T-cell (primary cell): ENCODE measurements at regions not wholly inside any gene's neighbourhood (a gene's known extent, or its start where the extent isn't known, plus 50 kb on each side); places are given as distances from the start of the nearest gene placed in this dataset.

Experiments
- ATAC-seq, 4 experiments: fragments of 200-7000 bp in 3 of 4; fragments of 150-1000 bp in 1 of 4; cut with Tn5 transposase; replicated peaks in 1 of 4; 1 replicate in 3 of 4; 2 replicates in 1 of 4; pipeline ENCODE4 v1.10.0; 2021; ENCODE audit warnings: moderate library complexity in 3 of 4, mild to moderate bottlenecking in 2 of 4, moderate number of reproducible peaks in 1 of 4
- CTCF ChIA-PET, 2 donors: fragments of 300-600 bp; sonication (Branson Sonifier 250); formaldehyde crosslinking; loops; one replicate each; lab custom pipeline; 2022; ENCODE audit warnings: antibody characterized with exemption in 2 of 2; lab: Charles Lee
- POLR2A ChIA-PET, 2 donors: fragments of 300-600 bp; sonication (Branson Sonifier 250); formaldehyde crosslinking; loops; one replicate each; lab custom pipeline; 2022; ENCODE audit warnings: antibody characterized with exemption in 2 of 2; lab: Charles Lee
- DNase-seq, 35 experiments: peaks; one replicate each; pipeline versions ENCODE4 v3.0.0 to v3.0.0-alpha.2; 2013 to 2023
- H3K27ac ChIP-seq: one replicate; pipeline ENCODE4 v1.5.1; 2013; ENCODE audit warnings: low read length
- H3K27me3 ChIP-seq, 2 experiments: replicated peaks in 1 of 2; 1 replicate in 1 of 2; 2 replicates in 1 of 2; pipeline versions ENCODE4 v1.6.1 to v1.7.0; 2013; ENCODE audit warnings: low read length in 1 of 2, mixed read lengths in 1 of 2; ENCODE audit not compliant: control insufficient read depth in 2 of 2, insufficient read depth in 2 of 2; ENCODE audit errors: extremely low read depth in 1 of 2
- H3K36me3 ChIP-seq, 2 donors: 1 replicate in 1 of 2; 2 replicates in 1 of 2; pipeline versions ENCODE4 v1.6.1 to v1.7.0; 2013; ENCODE audit warnings: low read length in 1 of 2; ENCODE audit not compliant: control insufficient read depth in 2 of 2, insufficient read depth in 1 of 2; ENCODE audit errors: extremely low read depth in 1 of 2
- H3K4me1 ChIP-seq, 2 experiments: 1 replicate in 1 of 2; 2 replicates in 1 of 2; pipeline versions ENCODE4 v1.6.1 to v1.7.0; 2013; ENCODE audit warnings: low read length in 2 of 2, mixed read lengths in 1 of 2; ENCODE audit not compliant: insufficient read depth in 2 of 2, control insufficient read depth in 1 of 2; ENCODE audit errors: extremely low read depth in 1 of 2
- H3K4me3 ChIP-seq, 2 donors: 1 replicate in 1 of 2; 2 replicates in 1 of 2; pipeline versions ENCODE4 v1.5.1 to v1.7.0; 2013; ENCODE audit warnings: mild to moderate bottlenecking in 2 of 2, low read length in 1 of 2, moderate library complexity in 1 of 2; ENCODE audit not compliant: control insufficient read depth in 1 of 2; ENCODE audit errors: extremely low read depth in 1 of 2
- H3K9me3 ChIP-seq: 2 replicates; pipeline ENCODE4 v1.7.0; 2013
- H3K27ac Mint-ChIP-seq, 2 donors: one replicate each; pipeline ENCODE4 v1.8.0; 2020 to 2021; ENCODE audit warnings: mild to moderate bottlenecking in 2 of 2, mixed read lengths in 2 of 2
- H3K27me3 Mint-ChIP-seq, 2 donors: one replicate each; pipeline ENCODE4 v1.8.0; 2021 to 2022; ENCODE audit warnings: mixed read lengths in 2 of 2
- H3K36me3 Mint-ChIP-seq: one replicate; pipeline ENCODE4 v1.8.0; 2021; ENCODE audit warnings: mixed read lengths
- H3K4me1 Mint-ChIP-seq, 3 donors: one replicate each; pipeline ENCODE4 v1.8.0; 2020 to 2022; ENCODE audit warnings: mixed read lengths in 3 of 3, mild to moderate bottlenecking in 1 of 3
- H3K4me3 Mint-ChIP-seq, 3 donors: one replicate each; pipeline ENCODE4 v1.8.0; 2020 to 2022; ENCODE audit warnings: mild to moderate bottlenecking in 3 of 3, mixed read lengths in 3 of 3, moderate library complexity in 3 of 3
- H3K9me3 Mint-ChIP-seq, 3 donors: one replicate each; pipeline ENCODE4 v1.8.0; 2020 to 2022; ENCODE audit warnings: mixed read lengths in 3 of 3
- WGBS: methylation state at CpG from one replicate; pipeline ENCODE4 v1.1.5; 2013; ENCODE audit warnings: missing lambda C conversion rate; ENCODE audit not compliant: insufficient coverage; 5-methylcytosine and 5-hydroxymethylcytosine counted together

GRCh38 chr6:144478483-144478882 is 193.3 kb downstream of the UTRN start:
- DNase-seq = no peak
- no peaks in the 10 kb centered on the region for H3K9me3 Mint-ChIP-seq
- ATAC-seq = no peak
- H3K36me3 Mint-ChIP-seq = peaks cover 47% of the 10 kb centered on the region
- no peak overlapping the region for H3K4me3 Mint-ChIP-seq
- Histone ChIP-seq H3K27me3 (no peaks in the 10 kb centered on the region), H3K4me1 (no peaks in the 10 kb centered on the region), H3K9me3 (no peaks in the 10 kb centered on the region), H3K36me3 (peaks cover 4 to 78% of the 10 kb centered on the region in 2 donors), H3K4me3 (no peak overlapping the region), H3K27ac (no peak overlapping the region)
- POLR2A ChIA-PET = no interaction called here
- 100% methylated on average over 1 of the region's 5 CpGs for WGBS
- peak overlapping the region; percentile 80 to 91 for H3K27ac Mint-ChIP-seq
- no peaks in the 10 kb centered on the region for H3K27me3 Mint-ChIP-seq
- CTCF ChIA-PET = interaction anchor here in 1 of 2 donors (0.6 to 1.0 kb wide), 3 partner anchors 220 to 374 kb away, joined by 3 to 5 read pairs (median 3); no protein-coding TSS in a partner anchor
- peaks cover 0 to 15% (median 9%) of the 10 kb centered on the region in 3 donors for H3K4me1 Mint-ChIP-seq

GRCh38 chr6:144479991-144480390 is 194.9 kb downstream of the UTRN start:
- Mint-ChIP-seq H3K36me3 (peaks cover 42% of the 10 kb centered on the region), H3K4me1 (peaks cover 0 to 15% (median 9%) of the 10 kb centered on the region in 3 donors), H3K9me3 (no peaks in the 10 kb centered on the region), H3K4me3 (no peak overlapping the region), H3K27me3 (no peaks in the 10 kb centered on the region), H3K27ac (peak overlapping the region; percentile 2 to 37)
- no peaks in the 10 kb centered on the region for H3K27me3 ChIP-seq
- ChIA-PET CTCF (interaction anchor here (0.6 to 2.9 kb wide), 15 partner anchors 11 to 1697 kb away, joined by 3 to 20 read pairs (median 4); no protein-coding TSS in a partner anchor), POLR2A (interaction anchor here in 1 of 2 donors (1.3 kb wide), 1 partner anchor 375 kb away, joined by 3 read pairs; no protein-coding TSS in a partner anchor)
- ATAC-seq (no peak), DNase-seq (no peak)
- no peaks in the 10 kb centered on the region for H3K9me3 ChIP-seq
- H3K36me3 ChIP-seq = peaks cover 1 to 77% of the 10 kb centered on the region in 2 donors
- H3K4me3 ChIP-seq = no peak overlapping the region
- no peaks in the 10 kb centered on the region for H3K4me1 ChIP-seq
- no peak overlapping the region for H3K27ac ChIP-seq
- no CpG with 5 or more reads among the region's 1 CpG for WGBS

- peaks cover 0 to 11% (median 9%) of the 10 kb centered on the region in 3 donors for H3K4me1 Mint-ChIP-seq
- DNase-seq = no peak
- whole genome bisulfite sequencing = no CpG with 5 or more reads among the region's 5 CpGs
- H3K36me3 Mint-ChIP-seq = peaks cover 41% of the 10 kb centered on the region
- no peak overlapping the region for H3K4me3 Mint-ChIP-seq
- H3K9me3 Mint-ChIP-seq = no peaks in the 10 kb centered on the region
- no peak for ATAC-seq
- POLR2A ChIA-PET = interaction anchor here in 1 of 2 donors (1.3 kb wide), 1 partner anchor 376 kb away, joined by 3 read pairs; no protein-coding TSS in a partner anchor
- H3K27me3 Mint-ChIP-seq = no peaks in the 10 kb centered on the region
- no peaks in the 10 kb centered on the region for H3K4me1 ChIP-seq
- no peaks in the 10 kb centered on the region for H3K9me3 ChIP-seq
- no peak overlapping the region for H3K27ac ChIP-seq
- no peaks in the 10 kb centered on the region for H3K27me3 ChIP-seq
- CTCF ChIA-PET = interaction anchor here (0.6 to 2.9 kb wide), 14 partner anchors 10 to 1697 kb away, joined by 3 to 20 read pairs (median 4); partner anchors contain the start of gene STX11 (in 1 of the 2)
- H3K4me3 ChIP-seq = no peak overlapping the region
- peaks cover 0 to 77% of the 10 kb centered on the region in 2 donors for H3K36me3 ChIP-seq
- H3K27ac Mint-ChIP-seq = peak overlapping the region; percentile 37 to 41
Observed at GRCh38 chr6:144480473-144480872, 195.3 kb downstream of the UTRN start.

- no peak for DNase-seq
- Mint-ChIP-seq H3K9me3 (no peaks in the 10 kb centered on the region), H3K27ac (peak overlapping the region; percentile 32 to 52), H3K36me3 (peaks cover 43% of the 10 kb centered on the region), H3K4me1 (peaks cover 0 to 11% (median 9%) of the 10 kb centered on the region in 3 donors), H3K4me3 (no peak overlapping the region), H3K27me3 (no peaks in the 10 kb centered on the region)
- Histone ChIP-seq H3K27ac (no peak overlapping the region), H3K4me3 (no peak overlapping the region), H3K36me3 (peaks cover 0 to 76% of the 10 kb centered on the region in 2 donors), H3K9me3 (no peaks in the 10 kb centered on the region), H3K4me1 (no peaks in the 10 kb centered on the region), H3K27me3 (no peaks in the 10 kb centered on the region)
- WGBS = 60% methylated on average over 3 of the region's 6 CpGs
- ATAC-seq = no peak
- ChIA-PET CTCF (interaction anchor here (0.7 to 2.9 kb wide), 20 partner anchors 8 to 906 kb away, joined by 3 to 32 read pairs (median 3); partner anchors contain the start of gene STX11 (in 1 of the 2)), POLR2A (interaction anchor here in 1 of 2 donors (1.0 kb wide), 1 partner anchor 380 kb away, joined by 3 read pairs; no protein-coding TSS in a partner anchor)
Observed at GRCh38 chr6:144481527-144481926, 196.4 kb downstream of the UTRN start.

GRCh38 chr6:144482142-144482541 is 197.0 kb downstream of the UTRN start:
- Histone ChIP-seq H3K27ac (no peak overlapping the region), H3K27me3 (no peaks in the 10 kb centered on the region), H3K36me3 (peaks cover 0 to 73% of the 10 kb centered on the region in 2 donors), H3K4me1 (no peaks in the 10 kb centered on the region), H3K9me3 (no peaks in the 10 kb centered on the region), H3K4me3 (no peak overlapping the region)
- no peaks in the 10 kb centered on the region for H3K27me3 Mint-ChIP-seq
- ATAC-seq (peak; percentile 66 to 77 (median 74)), DNase-seq (peak; percentile 37 to 80 (median 67))
- CTCF ChIA-PET = interaction anchor here (0.7 to 2.9 kb wide), 17 partner anchors 9 to 907 kb away, joined by 3 to 32 read pairs (median 3); partner anchors contain the start of genes LTV1 (in 1 of the 2) and STX11 (in 1 of the 2)
- POLR2A ChIA-PET = interaction anchor here in 1 of 2 donors (1.0 kb wide), 1 partner anchor 381 kb away, joined by 3 read pairs; no protein-coding TSS in a partner anchor
- no peak overlapping the region for H3K4me3 Mint-ChIP-seq
- H3K4me1 Mint-ChIP-seq = peaks cover 0 to 11% (median 9%) of the 10 kb centered on the region in 3 donors
- 0% methylated on average over 1 of the region's 4 CpGs for WGBS
- no peaks in the 10 kb centered on the region for H3K9me3 Mint-ChIP-seq
- peaks cover 37% of the 10 kb centered on the region for H3K36me3 Mint-ChIP-seq
- H3K27ac Mint-ChIP-seq = peak overlapping the region; percentile 32 to 52

- Mint-ChIP-seq H3K27me3 (no peaks in the 10 kb centered on the region), H3K36me3 (peaks cover 37% of the 10 kb centered on the region), H3K4me3 (no peak overlapping the region), H3K4me1 (peaks cover 0 to 11% (median 9%) of the 10 kb centered on the region in 3 donors), H3K9me3 (no peaks in the 10 kb centered on the region), H3K27ac (no peak overlapping the region)
- Histone ChIP-seq H3K27ac (no peak overlapping the region), H3K9me3 (no peaks in the 10 kb centered on the region), H3K4me1 (no peaks in the 10 kb centered on the region), H3K27me3 (no peaks in the 10 kb centered on the region), H3K36me3 (peaks cover 10 to 76% of the 10 kb centered on the region in 2 donors), H3K4me3 (no peak overlapping the region)
- POLR2A ChIA-PET = no interaction called here
- WGBS = 100% methylated on average over 2 of the region's 4 CpGs
- CTCF ChIA-PET = no interaction called here
- DNase-seq (no peak), ATAC-seq (no peak)
Observed at GRCh38 chr6:144485531-144485930, 200.4 kb downstream of the UTRN start.
